ENCODE measurements at regions not wholly inside any gene's neighbourhood (a gene's known extent, or its start where the extent isn't known, plus 50 kb on each side); places are given as distances from the start of the nearest gene placed in this dataset.

GRCh38 chr1:29948581-29948980 lies 712.3 kb downstream of the PTPRU start:
- Histone ChIP-seq H3K4me3 (ENCODE audit: low read depth, low read length) (no peak overlapping the region), H3K27me3 (ENCODE audit: control insufficient read depth, insufficient read depth, low read length) (no peaks in the 10 kb centered on the region), H3K36me3 (ENCODE audit: control insufficient read depth, insufficient read depth, low read length) (no peaks in the 10 kb centered on the region)
- no peak for DNase-seq (ENCODE audit: low read depth)
- ChIA-PET CTCF (no interaction called here), POLR2A (no interaction called here)
- TF ChIP-seq, protein P1, sequence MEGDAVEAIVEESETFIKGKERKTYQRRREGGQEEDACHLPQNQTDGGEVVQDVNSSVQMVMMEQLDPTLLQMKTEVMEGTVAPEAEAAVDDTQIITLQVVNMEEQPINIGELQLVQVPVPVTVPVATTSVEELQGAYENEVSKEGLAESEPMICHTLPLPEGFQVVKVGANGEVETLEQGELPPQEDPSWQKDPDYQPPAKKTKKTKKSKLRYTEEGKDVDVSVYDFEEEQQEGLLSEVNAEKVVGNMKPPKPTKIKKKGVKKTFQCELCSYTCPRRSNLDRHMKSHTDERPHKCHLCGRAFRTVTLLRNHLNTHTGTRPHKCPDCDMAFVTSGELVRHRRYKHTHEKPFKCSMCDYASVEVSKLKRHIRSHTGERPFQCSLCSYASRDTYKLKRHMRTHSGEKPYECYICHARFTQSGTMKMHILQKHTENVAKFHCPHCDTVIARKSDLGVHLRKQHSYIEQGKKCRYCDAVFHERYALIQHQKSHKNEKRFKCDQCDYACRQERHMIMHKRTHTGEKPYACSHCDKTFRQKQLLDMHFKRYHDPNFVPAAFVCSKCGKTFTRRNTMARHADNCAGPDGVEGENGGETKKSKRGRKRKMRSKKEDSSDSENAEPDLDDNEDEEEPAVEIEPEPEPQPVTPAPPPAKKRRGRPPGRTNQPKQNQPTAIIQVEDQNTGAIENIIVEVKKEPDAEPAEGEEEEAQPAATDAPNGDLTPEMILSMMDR (IDR thresholded peaks at IDR 0.05; ENCODE audit: insufficient read depth, low read depth, low read length): no peak

- POLR2A ChIA-PET: no interaction called here
- CTCF ChIA-PET: no interaction called here
- H3K27me3 ChIP-seq (ENCODE audit: control insufficient read depth, insufficient read depth, low read length): no peaks in the 10 kb centered on the region
- H3K36me3 ChIP-seq (ENCODE audit: control insufficient read depth, insufficient read depth, low read length): no peaks in the 10 kb centered on the region
- H3K4me3 ChIP-seq (ENCODE audit: low read depth, low read length): no peak overlapping the region
- TF ChIP-seq, protein P1 (IDR thresholded peaks at IDR 0.05; ENCODE audit: insufficient read depth, low read depth, low read length): no peak
- DNase-seq (ENCODE audit: low read depth): no peak
Observed at GRCh38 chr1:29946057-29946456, 709.7 kb downstream of the PTPRU start.

DNA sequence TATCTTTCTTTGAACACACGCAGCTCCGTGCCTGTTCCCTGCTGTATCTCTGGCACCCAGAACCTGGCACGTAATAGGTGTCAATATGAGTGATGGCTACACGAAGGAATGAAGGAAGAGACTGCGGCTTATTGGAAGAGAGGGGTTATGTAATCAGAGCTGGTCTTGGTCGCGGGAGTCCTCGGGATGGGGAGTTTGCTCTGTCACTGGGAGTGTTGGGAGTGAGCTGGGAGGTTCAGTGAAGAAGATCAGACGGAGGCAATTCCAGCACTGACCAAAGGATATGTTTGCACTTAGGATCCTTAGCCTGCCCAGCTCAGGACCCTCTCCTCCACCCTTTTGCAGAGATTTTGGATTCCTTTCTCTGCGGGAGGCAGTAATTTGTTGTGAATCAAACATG lies 709.1 kb downstream of the PTPRU start:
- TF ChIP-seq, protein P1 (IDR thresholded peaks at IDR 0.05; ENCODE audit: insufficient read depth, low read depth, low read length): no peak
- no peak for DNase-seq (ENCODE audit: low read depth)
- Histone ChIP-seq H3K4me3 (ENCODE audit: low read depth, low read length) (no peak overlapping the region), H3K27me3 (ENCODE audit: control insufficient read depth, insufficient read depth, low read length) (no peaks in the 10 kb centered on the region), H3K36me3 (ENCODE audit: control insufficient read depth, insufficient read depth, low read length) (no peaks in the 10 kb centered on the region)
- CTCF ChIA-PET: interaction anchor here (2.0 kb wide), 1 partner anchor 140 kb away, joined by 4 read pairs; no protein-coding TSS in a partner anchor
- POLR2A ChIA-PET: no interaction called here

GRCh38 chr1:29944253-29944905 lies 708.1 kb downstream of the PTPRU start:
- no peaks in the 10 kb centered on the region for H3K36me3 ChIP-seq (ENCODE audit: control insufficient read depth, insufficient read depth, low read length)
- ChIA-PET CTCF (interaction anchor here (2.0 kb wide), 1 partner anchor 142 kb away, joined by 4 read pairs; no protein-coding TSS in a partner anchor), POLR2A (no interaction called here)
- no peak overlapping the region for H3K4me3 ChIP-seq (ENCODE audit: low read depth, low read length)
- DNase-seq (ENCODE audit: low read depth): no peak
- TF ChIP-seq, protein P1 (IDR thresholded peaks at IDR 0.05; ENCODE audit: insufficient read depth, low read depth, low read length): no peak
- no peaks in the 10 kb centered on the region for H3K27me3 ChIP-seq (ENCODE audit: control insufficient read depth, insufficient read depth, low read length)

GRCh38 chr1:29943034-29943433 lies 706.7 kb downstream of the PTPRU start:
- Histone ChIP-seq H3K27me3 (ENCODE audit: control insufficient read depth, insufficient read depth, low read length) (no peaks in the 10 kb centered on the region), H3K36me3 (ENCODE audit: control insufficient read depth, insufficient read depth, low read length) (no peaks in the 10 kb centered on the region), H3K4me3 (ENCODE audit: low read depth, low read length) (no peak overlapping the region)
- TF ChIP-seq, protein P1 (IDR thresholded peaks at IDR 0.05; ENCODE audit: insufficient read depth, low read depth, low read length): no peak
- DNase-seq (ENCODE audit: low read depth): no peak
- ChIA-PET CTCF (no interaction called here), POLR2A (no interaction called here)

Measured in BJ (cell line).